ENCODE measurements at regions not wholly inside any gene's neighbourhood (a gene's known extent, or its start where the extent isn't known, plus 50 kb on each side); places are given as distances from the start of the nearest gene placed in this dataset.

DNA sequence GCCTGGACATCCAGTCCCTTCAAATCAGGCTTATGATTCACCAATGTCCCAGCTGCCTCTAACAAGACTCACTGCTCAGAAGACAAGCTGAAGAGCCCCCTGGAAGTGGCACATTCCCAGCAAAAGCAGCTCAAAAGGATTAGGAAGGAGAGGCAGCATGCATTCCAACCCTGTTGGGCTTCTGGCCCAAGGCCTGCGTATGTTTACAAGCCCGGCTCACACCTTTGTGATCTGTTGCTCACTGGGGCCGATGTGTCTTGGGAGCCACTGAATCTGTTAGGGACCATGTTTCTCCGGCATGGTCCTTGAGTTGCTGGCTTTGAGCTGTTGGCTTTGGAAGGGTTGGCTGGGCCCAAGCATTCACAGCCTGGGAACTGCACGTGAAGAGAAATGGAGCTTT lies 81.2 kb upstream of the C1orf174 start:
- no peak for DNase-seq
- intact Hi-C loops (cut with DNase I; ENCODE audit: low total_unique reads), result no loop called here
- Histone ChIP-seq H3K9me3 (no peaks in the 10 kb centered on the region), H3K4me3 (no peak overlapping the region), H3K27me3 (peaks cover 0 to 45% (median 10%) of the 10 kb centered on the region in 3 donors), H3K4me1 (no peaks in the 10 kb centered on the region), H3K27ac (no peak overlapping the region), H3K36me3 (no peaks in the 10 kb centered on the region)
- TF ChIP-seq, protein P1, sequence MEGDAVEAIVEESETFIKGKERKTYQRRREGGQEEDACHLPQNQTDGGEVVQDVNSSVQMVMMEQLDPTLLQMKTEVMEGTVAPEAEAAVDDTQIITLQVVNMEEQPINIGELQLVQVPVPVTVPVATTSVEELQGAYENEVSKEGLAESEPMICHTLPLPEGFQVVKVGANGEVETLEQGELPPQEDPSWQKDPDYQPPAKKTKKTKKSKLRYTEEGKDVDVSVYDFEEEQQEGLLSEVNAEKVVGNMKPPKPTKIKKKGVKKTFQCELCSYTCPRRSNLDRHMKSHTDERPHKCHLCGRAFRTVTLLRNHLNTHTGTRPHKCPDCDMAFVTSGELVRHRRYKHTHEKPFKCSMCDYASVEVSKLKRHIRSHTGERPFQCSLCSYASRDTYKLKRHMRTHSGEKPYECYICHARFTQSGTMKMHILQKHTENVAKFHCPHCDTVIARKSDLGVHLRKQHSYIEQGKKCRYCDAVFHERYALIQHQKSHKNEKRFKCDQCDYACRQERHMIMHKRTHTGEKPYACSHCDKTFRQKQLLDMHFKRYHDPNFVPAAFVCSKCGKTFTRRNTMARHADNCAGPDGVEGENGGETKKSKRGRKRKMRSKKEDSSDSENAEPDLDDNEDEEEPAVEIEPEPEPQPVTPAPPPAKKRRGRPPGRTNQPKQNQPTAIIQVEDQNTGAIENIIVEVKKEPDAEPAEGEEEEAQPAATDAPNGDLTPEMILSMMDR (IDR thresholded peaks at IDR 0.05), result no peak
- no peak for TF ChIP-seq POLR2A (IDR thresholded peaks at IDR 0.05)
- TF ChIP-seq POLR2AphosphoS5 (IDR thresholded peaks at IDR 0.05), result no peak
- 30 to 60% (median 55%) methylated on average over 4 to 5 of the region's 5 CpGs for WGBS, 5 donors

GRCh38 chr1:3981746-3982505 lies 81.9 kb upstream of the C1orf174 start:
- Histone ChIP-seq H3K36me3 (no peaks in the 10 kb centered on the region), H3K4me1 (no peaks in the 10 kb centered on the region), H3K4me3 (no peak overlapping the region), H3K27me3 (peaks cover 0 to 39% (median 10%) of the 10 kb centered on the region in 3 donors), H3K27ac (no peak overlapping the region), H3K9me3 (no peaks in the 10 kb centered on the region)
- intact Hi-C loops (cut with DNase I; ENCODE audit: low total_unique reads), result no loop called here
- no peak for DNase-seq
- WGBS, 5 donors, result 37 to 66% (median 52%) methylated on average over 6 to 12 of the region's 12 CpGs
- no peak for TF ChIP-seq POLR2AphosphoS5 (IDR thresholded peaks at IDR 0.05)
- TF ChIP-seq POLR2A (IDR thresholded peaks at IDR 0.05), result no peak
- no peak for TF ChIP-seq EP300 (IDR thresholded peaks at IDR 0.05)
- TF ChIP-seq, protein P1 (IDR thresholded peaks at IDR 0.05), result no peak

DNA sequence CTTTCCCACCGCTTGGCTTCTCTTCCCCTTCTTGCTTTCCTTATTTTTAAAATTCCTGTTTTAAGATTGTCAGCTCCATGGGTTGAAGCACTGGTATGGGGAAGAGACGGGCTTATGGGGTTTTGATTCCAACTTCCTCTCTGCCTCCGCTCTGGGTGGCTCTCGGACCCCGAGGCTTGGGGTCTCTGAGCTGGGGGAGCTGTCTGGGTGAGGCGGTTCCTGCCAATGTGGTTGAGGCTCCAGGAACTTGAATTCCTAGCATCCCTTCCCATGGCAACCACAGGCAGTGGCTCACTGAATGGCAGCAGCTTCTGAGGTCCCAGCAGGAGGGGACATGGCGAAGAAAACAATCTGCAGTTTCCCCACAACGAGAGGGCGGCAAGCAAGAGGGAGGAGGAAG lies 83.1 kb upstream of the C1orf174 start:
- WGBS, 5 donors, result 59 to 66% (median 65%) methylated on average over 9 of the region's 9 CpGs
- intact Hi-C loops (cut with DNase I; ENCODE audit: low total_unique reads), result no loop called here
- no peak for TF ChIP-seq POLR2AphosphoS5 (IDR thresholded peaks at IDR 0.05)
- TF ChIP-seq, protein P1 (IDR thresholded peaks at IDR 0.05), result no peak
- TF ChIP-seq EP300 (IDR thresholded peaks at IDR 0.05), result no peak
- H3K4me3 ChIP-seq, result no peak overlapping the region
- H3K36me3 ChIP-seq, result no peaks in the 10 kb centered on the region
- no peaks in the 10 kb centered on the region for H3K4me1 ChIP-seq
- H3K27me3 ChIP-seq, result peaks cover 0 to 40% (median 10%) of the 10 kb centered on the region in 3 donors
- H3K9me3 ChIP-seq, result no peaks in the 10 kb centered on the region
- no peak overlapping the region for H3K27ac ChIP-seq
- DNase-seq, result no peak

DNA sequence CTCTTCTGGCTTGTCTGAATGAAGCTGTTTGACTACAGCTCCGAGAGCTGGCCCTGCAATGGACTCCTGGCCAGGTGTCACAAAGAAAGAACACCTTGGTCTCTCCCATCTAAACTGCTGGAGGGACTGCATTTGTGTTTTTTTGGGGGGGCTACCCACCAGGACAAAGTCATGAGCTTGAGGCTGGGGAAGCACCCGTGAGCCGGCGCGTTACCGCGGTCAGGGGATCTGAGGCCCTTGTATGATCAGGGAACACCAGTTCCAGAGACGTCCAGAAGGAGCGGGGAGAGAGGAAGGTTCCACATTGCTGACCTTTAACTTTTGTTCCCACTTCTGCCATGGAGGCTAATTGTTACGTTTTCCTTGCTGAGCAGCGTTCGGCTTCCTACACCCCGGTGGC lies 84.5 kb upstream of the C1orf174 start:
- peaks cover 0 to 40% (median 10%) of the 10 kb centered on the region in 3 donors for H3K27me3 ChIP-seq
- intact Hi-C loops (cut with DNase I; ENCODE audit: low total_unique reads), result no loop called here
- H3K4me1 ChIP-seq, result no peaks in the 10 kb centered on the region
- H3K9me3 ChIP-seq, result no peaks in the 10 kb centered on the region
- no peak for TF ChIP-seq POLR2A (IDR thresholded peaks at IDR 0.05)
- no peak for TF ChIP-seq EP300 (IDR thresholded peaks at IDR 0.05)
- TF ChIP-seq, protein P1 (IDR thresholded peaks at IDR 0.05), result no peak
- TF ChIP-seq POLR2AphosphoS5 (IDR thresholded peaks at IDR 0.05), result no peak
- no peak overlapping the region for H3K4me3 ChIP-seq
- no peaks in the 10 kb centered on the region for H3K36me3 ChIP-seq
- H3K27ac ChIP-seq, result no peak overlapping the region
- 79 to 85% (median 82%) methylated on average over 13 of the region's 13 CpGs for WGBS, 5 donors
- DNase-seq, result no peak
